T47D (cell line): ENCODE measurements at regions not wholly inside any gene's neighbourhood (a gene's known extent, or its start where the extent isn't known, plus 50 kb on each side); places are given as distances from the start of the nearest gene placed in this dataset.
"Not testable (repeated sequence)": the region's sequence is repeated elsewhere in the genome, so short reads cannot be mapped to it uniquely, and the experiment has no call there.

Source experiments
- DNase-seq, 2 experiments: peaks; one replicate each; pipeline versions ENCODE4 v3.0.0 to v3.0.0-alpha.2; 2011 to 2012; ENCODE audit warnings: low read depth in 1 of 2, low spot score in 1 of 2
- in situ Hi-C: cut with HindIII; loops from 2 replicates; pipeline ENCODE4 v1.10.0; 2016; ENCODE audit warnings: low sequenced_read_pairs, low pct_unique_long_range_greater_than_20kb

DNA sequence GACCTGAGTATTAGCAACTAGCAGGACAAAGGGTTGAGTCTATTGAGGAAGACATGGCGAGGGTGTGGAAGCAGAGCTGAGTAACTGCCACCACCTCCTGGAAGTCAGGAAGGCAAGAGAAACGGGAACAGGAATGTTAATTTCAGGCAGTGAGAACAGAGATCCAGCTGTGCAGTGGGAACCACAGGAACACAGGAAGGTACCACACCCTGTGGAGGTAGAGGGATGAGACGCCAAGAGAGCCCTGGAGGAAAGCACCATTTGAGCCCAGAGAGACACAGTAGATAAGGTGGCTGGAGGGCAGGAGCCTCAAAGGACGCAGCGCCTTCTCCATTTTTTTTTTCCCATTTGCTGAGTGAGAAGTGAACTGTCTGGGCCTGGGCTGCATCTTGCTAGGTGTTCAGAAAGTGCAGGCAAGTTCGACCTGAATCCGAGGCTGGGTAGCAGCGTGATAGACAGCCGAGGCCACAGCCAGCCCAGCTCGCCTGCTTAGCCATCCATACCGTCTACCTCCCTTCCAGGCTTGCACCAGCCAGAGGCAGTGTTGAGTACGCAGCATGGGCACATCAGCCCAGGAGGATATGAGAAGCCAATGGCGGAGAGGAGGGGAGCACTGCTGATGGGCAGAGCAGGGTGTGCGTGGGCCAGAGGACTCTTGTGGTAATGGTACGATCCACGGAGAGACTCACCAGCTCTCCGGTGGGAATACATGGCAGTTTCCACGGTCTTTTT, 306.7 kb downstream of the ANAPC1 start:
- in situ Hi-C loops, DNase-seq: not testable (repeated sequence)

- DNase-seq, in situ Hi-C loops: not testable (repeated sequence)
Observed at GRCh38 chr2:111579500-111580134, 304.4 kb downstream of the ANAPC1 start.

- DNase-seq, in situ Hi-C loops: not testable (repeated sequence)
Observed at GRCh38 chr2:111580616-111581015, 303.4 kb downstream of the ANAPC1 start.

DNA sequence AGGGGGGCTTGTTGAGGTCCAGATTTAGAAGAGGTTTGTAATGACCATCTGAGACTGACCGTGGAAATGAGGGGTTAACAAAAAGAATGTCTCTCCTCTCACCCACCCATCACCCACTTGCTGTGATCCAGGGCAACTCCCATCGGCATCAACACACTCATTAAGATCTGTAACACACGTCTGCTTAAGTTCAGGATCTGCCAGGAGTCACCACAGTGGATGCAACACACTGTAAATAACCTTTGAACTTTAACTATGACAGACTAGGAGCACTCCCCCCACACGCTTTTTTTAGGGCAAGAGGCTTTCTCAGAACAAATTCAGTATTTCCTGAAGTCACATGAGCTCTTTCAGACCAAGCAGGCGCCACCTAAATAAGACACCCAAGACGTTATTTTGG, 301.9 kb downstream of the ANAPC1 start:
- in situ Hi-C loops, DNase-seq: not testable (repeated sequence)

DNA sequence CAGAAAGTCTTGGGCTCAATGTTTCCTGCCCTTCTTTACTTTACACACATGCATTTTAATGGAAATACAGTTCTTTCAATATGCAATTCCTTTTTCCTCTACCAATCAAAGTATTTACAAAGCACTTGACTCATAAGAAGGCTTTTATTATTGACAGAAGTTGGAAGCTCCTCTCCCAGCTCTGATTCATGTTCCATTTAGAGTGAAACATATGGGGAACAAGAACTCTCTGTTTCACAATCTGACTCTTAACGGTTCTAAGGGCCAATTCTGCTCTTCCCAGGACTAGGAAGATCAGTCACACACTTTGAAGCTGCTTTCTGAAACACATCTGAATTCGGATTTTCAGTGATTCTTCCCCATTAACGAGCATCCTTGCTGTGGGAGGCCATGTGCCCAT, 300.5 kb downstream of the ANAPC1 start:
- in situ Hi-C loops, DNase-seq: not testable (repeated sequence)

- DNase-seq, in situ Hi-C loops: not testable (repeated sequence)
Observed at GRCh38 chr2:111584540-111584939, 299.5 kb downstream of the ANAPC1 start.

DNA sequence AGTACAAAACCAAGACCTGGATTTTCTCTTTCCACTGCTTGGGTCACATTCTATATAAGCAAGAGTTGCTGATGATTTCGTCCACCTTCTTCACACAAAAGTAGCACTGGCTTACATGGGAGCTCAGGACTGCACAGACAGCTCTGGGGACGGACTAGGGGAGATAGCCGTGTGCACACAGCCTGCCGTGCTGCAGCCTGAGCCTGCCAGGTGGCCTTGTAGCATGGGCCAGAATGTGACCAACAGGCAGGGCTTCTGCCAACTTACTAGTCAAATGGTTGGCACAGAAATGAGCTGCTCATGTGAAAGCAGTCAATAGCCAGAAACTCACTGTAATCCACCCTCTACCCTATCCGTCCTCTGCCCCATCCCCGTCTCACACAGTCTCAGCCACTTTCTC, 299.0 kb downstream of the ANAPC1 start:
- not testable (repeated sequence) for DNase-seq

DNA sequence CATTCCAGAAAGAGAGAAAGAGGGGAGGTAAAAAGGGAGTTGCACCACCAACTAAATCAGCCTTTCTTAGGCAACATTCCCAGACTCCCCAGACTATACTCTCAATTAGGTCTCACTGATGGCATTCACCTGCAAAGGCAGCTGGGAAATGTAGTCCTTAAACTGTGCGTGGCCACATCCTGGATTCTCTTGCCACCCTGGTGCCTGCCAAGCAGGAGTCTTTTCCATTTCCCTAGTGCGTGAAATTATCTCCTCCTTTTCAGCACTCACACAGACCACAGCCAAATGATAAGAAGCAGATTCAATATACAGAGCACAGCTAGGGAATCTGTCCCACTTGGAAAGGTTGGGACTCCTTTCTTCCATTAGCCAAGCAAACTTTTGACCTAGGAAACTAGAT, 298.0 kb downstream of the ANAPC1 start:
- DNase-seq, in situ Hi-C loops: not testable (repeated sequence)

More for the DNA sequence above, 299.0 kb downstream of the ANAPC1 start:
- in situ Hi-C loops = not testable (repeated sequence)

DNA sequence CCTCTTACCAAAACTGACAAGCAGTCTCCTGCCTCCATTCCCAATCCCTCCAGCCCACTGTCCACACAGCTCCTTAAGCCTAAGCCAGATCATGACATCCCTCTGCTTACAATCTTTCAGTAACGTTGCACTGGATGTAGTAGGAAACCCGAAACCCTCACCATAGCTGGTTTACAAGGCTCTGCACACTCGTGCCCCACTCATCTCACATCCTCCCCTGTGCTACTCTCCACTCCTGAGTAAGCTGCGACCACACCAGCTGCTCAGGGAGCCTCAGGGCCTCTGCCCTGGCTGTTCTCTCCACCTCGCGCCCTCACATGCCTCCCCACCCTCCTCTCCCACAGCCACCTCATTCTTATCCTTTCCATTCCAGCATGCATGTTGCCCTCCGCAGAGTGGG, 288.9 kb downstream of the ANAPC1 start:
- DNase-seq, in situ Hi-C loops: not testable (repeated sequence)

- DNase-seq, in situ Hi-C loops: not testable (repeated sequence)
Observed at GRCh38 chr2:111596808-111597705, 286.9 kb downstream of the ANAPC1 start.

GRCh38 chr2:111598944-111599343, 285.0 kb downstream of the ANAPC1 start:
- in situ Hi-C loops = not testable (repeated sequence)

GRCh38 chr2:111602259-111602658, 281.7 kb downstream of the ANAPC1 start:
- in situ Hi-C loops, DNase-seq: not testable (repeated sequence)

More at GRCh38 chr2:111598944-111599343, 285.0 kb downstream of the ANAPC1 start:
- DNase-seq = not testable (repeated sequence)

- DNase-seq, in situ Hi-C loops: not testable (repeated sequence)
Observed at GRCh38 chr2:111605798-111606197, 278.2 kb downstream of the ANAPC1 start.

DNA sequence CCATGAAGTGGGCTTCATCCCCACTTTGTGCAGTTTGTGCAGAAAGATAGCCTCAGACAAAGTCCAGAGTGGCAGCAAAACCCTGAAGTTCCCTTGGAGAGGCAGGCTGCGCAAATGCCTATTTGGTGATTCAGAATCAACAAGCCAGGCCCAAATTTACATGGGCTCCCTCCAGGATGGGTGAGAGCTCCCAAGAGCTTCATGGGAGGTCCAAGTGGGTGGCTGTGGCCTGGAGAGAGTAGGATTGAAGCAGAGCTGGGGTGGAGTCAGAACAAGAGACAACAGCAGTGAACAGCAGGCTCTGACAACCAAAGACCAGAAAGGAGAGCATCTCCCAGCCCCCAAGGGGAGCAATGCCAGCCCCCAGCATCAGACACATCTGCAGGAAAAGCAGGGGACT, 277.4 kb downstream of the ANAPC1 start:
- in situ Hi-C loops, DNase-seq: not testable (repeated sequence)

DNA sequence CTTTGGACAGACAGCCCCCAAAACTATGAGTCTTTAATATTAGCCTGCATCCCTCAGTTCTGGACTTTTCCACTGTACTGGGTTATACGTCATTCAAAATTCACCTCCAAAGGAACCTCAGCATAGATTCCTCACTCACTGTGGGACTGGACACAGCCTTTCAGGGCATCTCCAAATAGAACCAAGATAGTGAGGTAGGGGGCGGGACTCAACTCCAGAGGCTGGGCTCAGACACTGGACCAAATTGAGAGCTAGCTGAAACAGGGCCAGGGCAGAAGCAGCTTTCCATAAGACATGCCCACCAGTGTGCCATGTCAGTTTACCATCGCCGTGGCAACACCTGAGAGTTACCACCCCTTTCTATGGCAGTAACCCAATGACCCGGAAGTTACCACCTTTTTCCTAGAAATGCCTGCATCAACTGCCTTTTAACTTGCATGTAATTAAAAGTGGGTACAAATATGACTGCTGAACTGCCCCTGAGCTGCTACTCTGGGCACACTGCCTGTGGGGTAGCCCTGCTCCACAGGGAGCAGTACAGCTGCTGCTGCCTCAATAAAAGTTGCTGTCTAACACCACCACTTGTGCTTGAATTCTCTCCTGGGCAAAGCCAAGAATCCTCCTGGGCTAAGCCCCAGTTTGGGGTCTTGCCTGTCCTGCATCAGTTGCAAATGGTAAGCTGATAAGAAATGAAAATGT, 274.7 kb downstream of the ANAPC1 start:
- in situ Hi-C loops, DNase-seq: not testable (repeated sequence)

GRCh38 chr2:111610035-111610434, 274.0 kb downstream of the ANAPC1 start:
- in situ Hi-C loops, DNase-seq: not testable (repeated sequence)
